HepG2 (cell line): ENCODE measurements at regions not wholly inside any gene's neighbourhood (a gene's known extent, or its start where the extent isn't known, plus 50 kb on each side); places are given as distances from the start of the nearest gene placed in this dataset.

Experiments used
- ATAC-seq: fragments of 200-7000 bp; cut with Tn5 transposase; 3 replicates; pipeline ENCODE4 v1.9.1; 2020; ENCODE audit warnings: mild to moderate bottlenecking, moderate library complexity
- BruUV-seq: library from RNA; stranded (reverse); fragments of 400-500 nt; replicated peaks from 2 replicates; lab custom pipeline; 2021; lab: Mats Ljungman, UMichigan
- CTCF ChIA-PET: fragments of 300-600 bp; formaldehyde crosslinking; extraction: SDS; loops from one replicate; lab custom pipeline; 2021; ENCODE audit warnings: low total read pairs, inconsistent platforms, low intra/inter-chr PET ratio; lab: Yijun Ruan, JAX
- POLR2A ChIA-PET: fragments of 350-600 bp; sonication (Branson Sonifier 250); formaldehyde crosslinking; loops from one replicate; lab custom pipeline; 2020; ENCODE audit warnings: antibody characterized with exemption, inconsistent platforms; lab: Yijun Ruan, JAX
- DNase-seq: peaks from one replicate; pipeline ENCODE4 v3.0.0-alpha.2; 2015; ENCODE audit warnings: low spot score
- FAIRE-seq: peaks from 3 replicates; lab custom pipeline; 2011; peaks lifted over from hg19 to GRCh38; lab: Jason Lieb, UNC
- H2AFZ ChIP-seq: one replicate; pipeline ENCODE4 v1.6.1; 2011; ENCODE audit warnings: low read length, inconsistent platforms
- H3K27ac ChIP-seq: fragments of 300-600 bp; 3 replicates; pipeline ENCODE4 v1.8.0; 2011; ENCODE audit warnings: mixed run types, mild to moderate bottlenecking, mixed read lengths, low read length, inconsistent platforms; ENCODE audit not compliant: insufficient read depth; ENCODE audit errors: extremely low read length
- H3K27me3 ChIP-seq, 2 experiments: fragments of 200-600 bp in 1 of 2; 2 replicates in 1 of 2; 3 replicates in 1 of 2; pipeline versions ENCODE4 v1.6.0 to v1.8.0; 2011; ENCODE audit warnings: low read length in 2 of 2, mild to moderate bottlenecking in 2 of 2, moderate library complexity in 2 of 2, inconsistent platforms in 1 of 2; ENCODE audit not compliant: insufficient read depth in 2 of 2, control insufficient read depth in 1 of 2
- H3K36me3 ChIP-seq, 2 experiments: fragments of 200-600 bp in 1 of 2; replicated peaks in 1 of 2; 2 replicates in 1 of 2; 3 replicates in 1 of 2; pipeline versions ENCODE4 v1.5.1 to v1.8.0; 2011; ENCODE audit warnings: low read length in 2 of 2, inconsistent platforms in 1 of 2; ENCODE audit not compliant: insufficient read depth in 2 of 2, control insufficient read depth in 1 of 2
- H3K4me1 ChIP-seq: 2 replicates; pipeline ENCODE4 v1.5.1; 2012; ENCODE audit warnings: low read length, inconsistent platforms; ENCODE audit not compliant: insufficient read depth
- H3K4me2 ChIP-seq: 2 replicates; pipeline ENCODE4 v1.6.0; 2011; ENCODE audit warnings: low read depth, low read length, inconsistent platforms
- H3K4me3 ChIP-seq, 3 experiments: fragments of 200-600 bp in 1 of 3; sonication (generic), shearing (Covaris generic) in 1 of 3; replicated peaks in 1 of 3; 2 replicates each; pipeline ENCODE4 v1.5.1; 2011 to 2016; ENCODE audit warnings: low read length in 3 of 3, inconsistent platforms in 2 of 3, low read depth in 2 of 3, mild to moderate bottlenecking in 2 of 3, control low read depth in 1 of 3, mixed read lengths in 1 of 3; ENCODE audit not compliant: insufficient read depth in 1 of 3
- H3K79me2 ChIP-seq: one replicate; pipeline ENCODE4 v1.6.1; 2011; ENCODE audit warnings: low read length, inconsistent platforms; ENCODE audit not compliant: insufficient read depth
- H3K9ac ChIP-seq: 2 replicates; pipeline ENCODE4 v1.6.0; 2011; ENCODE audit warnings: mild to moderate bottlenecking, low read depth, low read length, inconsistent platforms; ENCODE audit not compliant: insufficient read depth
- H3K9me3 ChIP-seq: 2 replicates; pipeline ENCODE4 v1.5.1; 2012; ENCODE audit warnings: mild to moderate bottlenecking, low read length
- H4K20me1 ChIP-seq: 2 replicates; pipeline ENCODE4 v1.6.0; 2011; ENCODE audit warnings: inconsistent platforms, mild to moderate bottlenecking, low read length, moderate library complexity; ENCODE audit not compliant: insufficient read depth
- ATF6 ChIP-seq: sonication (generic); formaldehyde crosslinking; conservative IDR thresholded peaks from 2 replicates; pipeline ENCODE4 v1.4.0; 2020; ENCODE audit warnings: missing genetic modification reagents
- FLYWCH1 ChIP-seq: sonication (generic); formaldehyde crosslinking; IDR thresholded peaks from 2 replicates; pipeline ENCODE4 v1.8.1; 2023; ENCODE audit warnings: mild to moderate bottlenecking, missing genetic modification reagents
- KMT2B ChIP-seq: IDR thresholded peaks from 2 replicates; pipeline ENCODE4 v1.6.1; 2016; ENCODE audit warnings: missing genetic modification reagents, missing compliant biosample characterization
- MBD4 ChIP-seq: IDR thresholded peaks from 2 replicates; pipeline ENCODE4 v1.6.1; 2012; ENCODE audit warnings: low read length, inconsistent platforms, borderline replicate concordance
- MED13 ChIP-seq: sonication (generic); formaldehyde crosslinking; IDR thresholded peaks from 2 replicates; pipeline ENCODE4 v1.5.0; 2020; ENCODE audit warnings: missing genetic modification reagents
- NFYC ChIP-seq: IDR thresholded peaks from 2 replicates; pipeline ENCODE4 v1.6.1; 2016; ENCODE audit warnings: missing genetic modification reagents, missing compliant biosample characterization
- NR2F1 ChIP-seq, 2 experiments: fragments of 450-650 bp in 1 of 2; formaldehyde crosslinking in 1 of 2; IDR thresholded peaks; 2 replicates each; pipeline versions ENCODE4 v1.5.0 to v1.6.1; 2016 to 2020; ENCODE audit warnings: mild to moderate bottlenecking in 1 of 2, missing compliant biosample characterization in 1 of 2, missing genetic modification reagents in 1 of 2, moderate library complexity in 1 of 2
- TEAD3 ChIP-seq: optimal IDR thresholded peaks from 2 replicates; pipeline ENCODE3; 2016; ENCODE audit warnings: borderline replicate concordance
- ZBTB4 ChIP-seq: sonication (generic); formaldehyde crosslinking; IDR thresholded peaks from 2 replicates; pipeline ENCODE4 v1.4.0; 2020; ENCODE audit warnings: missing genetic modification reagents, mild to moderate bottlenecking, borderline replicate concordance
- ZBTB49 ChIP-seq: sonication (generic); formaldehyde crosslinking; IDR thresholded peaks from 2 replicates; pipeline ENCODE4 v1.4.0; 2020; ENCODE audit warnings: missing genetic modification reagents, borderline replicate concordance
- ZNF180 ChIP-seq: sonication (generic); formaldehyde crosslinking; IDR thresholded peaks from 2 replicates; pipeline ENCODE4 v1.4.0; 2020; ENCODE audit warnings: low read depth, missing genetic modification reagents, borderline replicate concordance
- ZNF383 ChIP-seq: sonication (generic); formaldehyde crosslinking; IDR thresholded peaks from 2 replicates; pipeline ENCODE4 v1.4.0; 2020; ENCODE audit warnings: missing genetic modification reagents, mild to moderate bottlenecking, borderline replicate concordance
- ZNF562 ChIP-seq: sonication (generic); formaldehyde crosslinking; IDR thresholded peaks from 2 replicates; pipeline ENCODE4 v1.8.0; 2022; ENCODE audit warnings: missing genetic modification reagents, borderline replicate concordance
- ZNF761 ChIP-seq: sonication (generic); formaldehyde crosslinking; conservative IDR thresholded peaks from 2 replicates; pipeline ENCODE4 v1.4.0; 2020; ENCODE audit warnings: mild to moderate bottlenecking, missing genetic modification reagents
- ZNF776 ChIP-seq: sonication (generic); formaldehyde crosslinking; IDR thresholded peaks from 2 replicates; pipeline ENCODE4 v1.4.0; 2020; ENCODE audit warnings: mild to moderate bottlenecking, missing genetic modification reagents
- in situ Hi-C: cut with HindIII; loops from 2 replicates; pipeline ENCODE4 v1.10.0; 2017; ENCODE audit warnings: low pct_unique_long_range_greater_than_20kb; ENCODE audit not compliant: extremely low pct_ligation_motif_present
- intact Hi-C: fragments of 100-400 bp; cut with micrococcal nuclease; formaldehyde crosslinking; loops from one replicate; pipeline ENCODE4 v1.10.0; 2022; ENCODE audit not compliant: unreplicated experiment
- TF ChIP-seq, protein P1 (sequence below): sonication (generic); formaldehyde crosslinking; IDR thresholded peaks from 2 replicates; pipeline ENCODE4 v1.4.0; 2020; ENCODE audit warnings: missing genetic modification reagents

DNA sequence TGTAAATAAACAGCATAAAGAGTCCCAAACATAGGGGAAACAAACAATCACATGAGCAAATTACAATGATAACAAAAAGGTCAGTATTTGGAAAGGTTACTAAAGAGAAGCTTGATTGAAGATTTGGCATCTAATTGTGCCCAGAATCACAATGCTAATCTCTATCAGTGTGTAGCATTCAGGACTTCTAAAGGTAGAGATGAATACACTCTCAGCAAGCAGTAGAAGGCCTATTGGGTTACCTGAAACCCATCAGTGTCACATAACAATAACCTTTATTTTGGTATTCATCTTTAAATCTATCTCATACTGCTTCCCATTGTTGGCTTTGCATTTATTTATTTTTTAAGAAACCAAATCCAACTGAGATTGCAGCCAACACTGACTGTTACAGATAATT is 319.5 kb downstream of the ACTRT1 start (continued):
- TF ChIP-seq ATF6 (CRISPR knock-in tag), result no peak
- no peak for TF ChIP-seq ZNF562
- TF ChIP-seq ZBTB4 (CRISPR knock-in tag), result no peak
- TF ChIP-seq NFYC (CRISPR knock-in tag), result no peak
- TF ChIP-seq MBD4, result no peak
- TF ChIP-seq ZNF776 (CRISPR knock-in tag), result no peak

DNA sequence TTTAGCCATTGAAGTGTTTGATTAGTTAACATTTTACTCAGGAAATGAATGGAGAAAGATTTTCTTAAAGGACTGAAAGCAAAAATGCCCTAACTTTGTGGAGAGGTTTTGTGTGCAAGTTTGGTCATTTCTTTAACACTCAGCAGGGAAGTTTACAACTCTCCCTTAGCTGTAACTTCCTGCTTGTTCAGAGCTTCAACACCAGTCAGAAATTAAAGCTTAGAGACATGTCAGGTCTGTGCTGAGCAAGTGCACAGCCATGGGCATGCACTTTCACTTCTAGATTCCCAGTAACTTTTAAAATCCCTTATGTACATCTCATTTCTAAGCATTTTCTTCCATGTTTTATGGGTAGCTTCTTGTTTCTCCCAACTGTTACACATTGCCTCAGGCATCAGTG is 326.0 kb downstream of the ACTRT1 start:
- Histone ChIP-seq H3K27me3 (no peaks in the 10 kb centered on the region), H3K27ac (no peak overlapping the region), H3K36me3 (no peaks in the 10 kb centered on the region), H3K4me2 (no peak overlapping the region), H2AFZ (no peak overlapping the region), H3K9ac (no peak overlapping the region), H4K20me1 (no peaks in the 10 kb centered on the region), H3K79me2 (no peaks in the 10 kb centered on the region), H3K9me3 (peaks cover 18% of the 10 kb centered on the region), H3K4me1 (no peaks in the 10 kb centered on the region), H3K4me3 (no peak overlapping the region)
- BruUV-seq, result no TSS peak
- ATAC-seq (no peak), FAIRE-seq (no peak), DNase-seq (no peak)
- intact Hi-C loops (no loop called here), in situ Hi-C loops (no loop called here)
- ChIA-PET POLR2A (no interaction called here), CTCF (no interaction called here)
- TF ChIP-seq ZNF180 (no peak), FLYWCH1 (CRISPR knock-in tag) (no peak), KMT2B (CRISPR knock-in tag) (no peak), ZNF761 (no peak), ZNF383 (no peak), MED13 (CRISPR knock-in tag) (no peak), ZBTB49 (CRISPR knock-in tag) (no peak), NR2F1 (CRISPR knock-in tag; IDR thresholded peaks at IDR 0.05) (no peak), TEAD3 (CRISPR knock-in tag) (no peak)
- TF ChIP-seq, protein P1, sequence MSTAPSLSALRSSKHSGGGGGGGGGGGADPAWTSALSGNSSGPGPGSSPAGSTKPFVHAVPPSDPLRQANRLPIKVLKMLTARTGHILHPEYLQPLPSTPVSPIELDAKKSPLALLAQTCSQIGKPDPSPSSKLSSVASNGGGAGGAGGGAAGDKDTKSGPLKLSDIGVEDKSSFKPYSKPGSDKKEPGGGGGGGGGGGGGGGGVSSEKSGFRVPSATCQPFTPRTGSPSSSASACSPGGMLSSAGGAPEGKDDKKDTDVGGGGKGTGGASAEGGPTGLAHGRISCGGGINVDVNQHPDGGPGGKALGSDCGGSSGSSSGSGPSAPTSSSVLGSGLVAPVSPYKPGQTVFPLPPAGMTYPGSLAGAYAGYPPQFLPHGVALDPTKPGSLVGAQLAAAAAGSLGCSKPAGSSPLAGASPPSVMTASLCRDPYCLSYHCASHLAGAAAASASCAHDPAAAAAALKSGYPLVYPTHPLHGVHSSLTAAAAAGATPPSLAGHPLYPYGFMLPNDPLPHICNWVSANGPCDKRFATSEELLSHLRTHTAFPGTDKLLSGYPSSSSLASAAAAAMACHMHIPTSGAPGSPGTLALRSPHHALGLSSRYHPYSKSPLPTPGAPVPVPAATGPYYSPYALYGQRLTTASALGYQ (CRISPR knock-in tag), result no peak
